ENCODE measurements at regions not wholly inside any gene's neighbourhood (a gene's known extent, or its start where the extent isn't known, plus 50 kb on each side); places are given as distances from the start of the nearest gene placed in this dataset.

- TF ChIP-seq CTCF (IDR thresholded peaks at IDR 0.05), result no peak
- TF ChIP-seq POLR2A (IDR thresholded peaks at IDR 0.05), result no peak
These were observed 1320.5 kb downstream of the UQCRFS1 start for GRCh38 chr19:27892500-27892899.
